Neural crest cell (in vitro differentiated cells): ENCODE measurements at regions not wholly inside any gene's neighbourhood (a gene's known extent, or its start where the extent isn't known, plus 50 kb on each side); places are given as distances from the start of the nearest gene placed in this dataset.

Experiments
- DNase-seq: peaks from one replicate; pipeline ENCODE4 v3.0.0; 2021; ENCODE audit warnings: low read depth, mixed read lengths, low spot score
- H3K27ac Mint-ChIP-seq: one replicate; pipeline ENCODE4 v1.8.0; 2021; ENCODE audit warnings: mild to moderate bottlenecking, mixed read lengths; ENCODE audit not compliant: unreplicated experiment
- H3K27me3 Mint-ChIP-seq: 2 replicates; pipeline ENCODE4 v1.8.0; 2021; ENCODE audit warnings: low read depth, mild to moderate bottlenecking, mixed read lengths
- H3K36me3 Mint-ChIP-seq: 2 replicates; pipeline ENCODE4 v1.8.0; 2021; ENCODE audit warnings: low read depth, mild to moderate bottlenecking, mixed read lengths
- H3K4me1 Mint-ChIP-seq: 2 replicates; pipeline ENCODE4 v1.8.0; 2021; ENCODE audit warnings: mixed read lengths
- H3K4me3 Mint-ChIP-seq: one replicate; pipeline ENCODE4 v1.8.0; 2021; ENCODE audit warnings: mild to moderate bottlenecking, mixed read lengths
- H3K9me3 Mint-ChIP-seq: 2 replicates; pipeline ENCODE4 v1.8.0; 2021; ENCODE audit warnings: mixed read lengths
- TF ChIP-seq, protein P1 (sequence below): fragments of 200-600 bp; sonication (generic); conservative IDR thresholded peaks from 2 replicates; pipeline ENCODE4 v1.5.0; 2021; ENCODE audit warnings: antibody characterized with exemption, mild to moderate bottlenecking

GRCh38 chr12:39047539-39048262 lies 142.3 kb upstream of the CPNE8 start:
- DNase-seq: no peak
- H3K4me1 Mint-ChIP-seq: peaks cover 3% of the 10 kb centered on the region
- no peak overlapping the region for H3K4me3 Mint-ChIP-seq
- H3K9me3 Mint-ChIP-seq: no peaks in the 10 kb centered on the region
- no peaks in the 10 kb centered on the region for H3K27me3 Mint-ChIP-seq
- H3K27ac Mint-ChIP-seq: no peak overlapping the region
- no peaks in the 10 kb centered on the region for H3K36me3 Mint-ChIP-seq
- TF ChIP-seq, protein P1, sequence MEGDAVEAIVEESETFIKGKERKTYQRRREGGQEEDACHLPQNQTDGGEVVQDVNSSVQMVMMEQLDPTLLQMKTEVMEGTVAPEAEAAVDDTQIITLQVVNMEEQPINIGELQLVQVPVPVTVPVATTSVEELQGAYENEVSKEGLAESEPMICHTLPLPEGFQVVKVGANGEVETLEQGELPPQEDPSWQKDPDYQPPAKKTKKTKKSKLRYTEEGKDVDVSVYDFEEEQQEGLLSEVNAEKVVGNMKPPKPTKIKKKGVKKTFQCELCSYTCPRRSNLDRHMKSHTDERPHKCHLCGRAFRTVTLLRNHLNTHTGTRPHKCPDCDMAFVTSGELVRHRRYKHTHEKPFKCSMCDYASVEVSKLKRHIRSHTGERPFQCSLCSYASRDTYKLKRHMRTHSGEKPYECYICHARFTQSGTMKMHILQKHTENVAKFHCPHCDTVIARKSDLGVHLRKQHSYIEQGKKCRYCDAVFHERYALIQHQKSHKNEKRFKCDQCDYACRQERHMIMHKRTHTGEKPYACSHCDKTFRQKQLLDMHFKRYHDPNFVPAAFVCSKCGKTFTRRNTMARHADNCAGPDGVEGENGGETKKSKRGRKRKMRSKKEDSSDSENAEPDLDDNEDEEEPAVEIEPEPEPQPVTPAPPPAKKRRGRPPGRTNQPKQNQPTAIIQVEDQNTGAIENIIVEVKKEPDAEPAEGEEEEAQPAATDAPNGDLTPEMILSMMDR: no peak

GRCh38 chr12:39044754-39045153 lies 139.4 kb upstream of the CPNE8 start:
- Mint-ChIP-seq H3K27ac (no peak overlapping the region), H3K4me1 (peaks cover 4% of the 10 kb centered on the region), H3K36me3 (no peaks in the 10 kb centered on the region), H3K9me3 (no peaks in the 10 kb centered on the region), H3K27me3 (no peaks in the 10 kb centered on the region), H3K4me3 (no peak overlapping the region)
- TF ChIP-seq, protein P1: no peak
- no peak for DNase-seq

DNA sequence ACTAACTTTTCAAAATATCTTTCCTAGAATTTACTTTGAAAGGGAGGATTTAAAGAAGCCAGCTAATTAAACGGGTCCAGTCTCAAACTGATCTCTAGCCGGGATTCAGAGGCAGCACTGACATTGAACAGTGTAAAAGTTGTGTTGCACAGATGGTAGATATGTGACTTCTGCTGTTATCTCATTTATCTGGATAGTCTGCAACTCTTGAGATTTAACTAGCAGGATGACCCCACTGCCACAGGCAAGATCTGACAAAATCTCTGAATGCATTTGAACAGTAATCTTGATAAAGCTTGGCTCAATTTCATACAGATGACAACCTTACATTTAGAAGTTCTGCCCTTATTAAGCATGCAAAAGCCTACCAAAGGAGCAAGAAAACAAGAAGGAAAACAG lies 138.0 kb upstream of the CPNE8 start:
- TF ChIP-seq, protein P1: no peak
- Mint-ChIP-seq H3K4me1 (peaks cover 4% of the 10 kb centered on the region), H3K4me3 (no peak overlapping the region), H3K36me3 (no peaks in the 10 kb centered on the region), H3K9me3 (no peaks in the 10 kb centered on the region), H3K27me3 (no peaks in the 10 kb centered on the region), H3K27ac (no peak overlapping the region)
- DNase-seq: no peak

- H3K27ac Mint-ChIP-seq: no peak overlapping the region
- TF ChIP-seq, protein P1: no peak
- no peak overlapping the region for H3K4me3 Mint-ChIP-seq
- no peak for DNase-seq
- H3K4me1 Mint-ChIP-seq: peaks cover 4% of the 10 kb centered on the region
- no peaks in the 10 kb centered on the region for H3K9me3 Mint-ChIP-seq
- H3K36me3 Mint-ChIP-seq: no peaks in the 10 kb centered on the region
- H3K27me3 Mint-ChIP-seq: no peaks in the 10 kb centered on the region
Observed at GRCh38 chr12:39040275-39040674, 134.9 kb upstream of the CPNE8 start.

- H3K27ac Mint-ChIP-seq: no peak overlapping the region
- DNase-seq: no peak
- no peaks in the 10 kb centered on the region for H3K4me1 Mint-ChIP-seq
- no peak overlapping the region for H3K4me3 Mint-ChIP-seq
- TF ChIP-seq, protein P1: no peak
- H3K9me3 Mint-ChIP-seq: no peaks in the 10 kb centered on the region
- H3K27me3 Mint-ChIP-seq: no peaks in the 10 kb centered on the region
- H3K36me3 Mint-ChIP-seq: no peaks in the 10 kb centered on the region
Observed at GRCh38 chr12:39037115-39037514, 131.7 kb upstream of the CPNE8 start.
